Calu3 (cell line): ENCODE measurements at regions not wholly inside any gene's neighbourhood (a gene's known extent, or its start where the extent isn't known, plus 50 kb on each side); places are given as distances from the start of the nearest gene placed in this dataset.

Source experiments
- BruUV-seq: library from RNA; stranded (reverse); fragments of 400-500 nt; replicated peaks from 2 replicates; lab custom pipeline; 2021; lab: Mats Ljungman, UMichigan
- CTCF ChIA-PET: fragments of 300-600 bp; sonication (Branson Sonifier 250); formaldehyde crosslinking; loops from one replicate; lab custom pipeline; 2022; ENCODE audit warnings: antibody characterized with exemption; lab: Charles Lee
- DNase-seq: peaks from one replicate; pipeline ENCODE4 v3.0.0; 2022
- H3K27ac Mint-ChIP-seq: one replicate; pipeline ENCODE4 v1.8.0; 2022; ENCODE audit warnings: mixed read lengths; ENCODE audit not compliant: unreplicated experiment
- H3K27me3 Mint-ChIP-seq: one replicate; pipeline ENCODE4 v1.8.0; 2022; ENCODE audit warnings: mixed read lengths; ENCODE audit not compliant: unreplicated experiment
- H3K36me3 Mint-ChIP-seq: one replicate; pipeline ENCODE4 v1.8.0; 2022; ENCODE audit warnings: mild to moderate bottlenecking, moderate library complexity, mixed read lengths; ENCODE audit not compliant: insufficient read depth, unreplicated experiment
- H3K4me1 Mint-ChIP-seq: one replicate; pipeline ENCODE4 v1.8.0; 2022; ENCODE audit warnings: mild to moderate bottlenecking, low read depth, mixed read lengths; ENCODE audit not compliant: unreplicated experiment
- H3K4me3 Mint-ChIP-seq: one replicate; pipeline ENCODE4 v1.8.0; 2022; ENCODE audit warnings: mild to moderate bottlenecking, low read depth, moderate library complexity, mixed read lengths; ENCODE audit not compliant: unreplicated experiment
- H3K9me3 Mint-ChIP-seq: one replicate; pipeline ENCODE4 v1.8.0; 2022; ENCODE audit warnings: low read depth, mixed read lengths; ENCODE audit not compliant: unreplicated experiment
- intact Hi-C: fragments of 100-400 bp; cut with micrococcal nuclease; formaldehyde crosslinking; loops from one replicate; pipeline ENCODE4 v1.10.0; 2022; ENCODE audit not compliant: unreplicated experiment
- TF ChIP-seq, protein P1 (sequence below): fragments of 200-600 bp; IDR thresholded peaks from one replicate; pipeline ENCODE4 v1.8.0; 2022; ENCODE audit warnings: antibody characterized with exemption; ENCODE audit not compliant: unreplicated experiment

DNA sequence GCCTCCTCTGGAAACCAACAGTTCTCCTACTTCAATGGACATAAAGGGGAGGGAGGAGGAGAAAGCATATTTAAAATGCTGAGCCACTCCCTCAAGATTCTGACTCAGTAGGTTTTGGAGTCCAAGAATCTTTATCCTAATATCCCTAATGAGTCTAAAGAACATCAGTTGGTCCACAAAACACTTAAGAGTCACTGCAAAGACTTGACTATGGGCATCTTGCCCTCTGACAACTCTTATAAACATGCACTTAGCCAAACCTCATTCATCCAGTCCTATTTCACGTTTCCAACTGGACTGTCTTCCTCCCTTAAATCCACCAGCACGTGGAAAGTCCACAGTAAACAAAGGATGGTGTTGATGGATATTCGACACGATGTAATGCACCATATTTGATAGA is 172.5 kb downstream of the FAM114A2 start:
- H3K36me3 Mint-ChIP-seq = no peaks in the 10 kb centered on the region
- CTCF ChIA-PET = no interaction called here
- BruUV-seq = no TSS peak

GRCh38 chr5:153865016-153865415 is 173.7 kb downstream of the FAM114A2 start:
- H3K9me3 Mint-ChIP-seq = no peaks in the 10 kb centered on the region
- TF ChIP-seq, protein P1, sequence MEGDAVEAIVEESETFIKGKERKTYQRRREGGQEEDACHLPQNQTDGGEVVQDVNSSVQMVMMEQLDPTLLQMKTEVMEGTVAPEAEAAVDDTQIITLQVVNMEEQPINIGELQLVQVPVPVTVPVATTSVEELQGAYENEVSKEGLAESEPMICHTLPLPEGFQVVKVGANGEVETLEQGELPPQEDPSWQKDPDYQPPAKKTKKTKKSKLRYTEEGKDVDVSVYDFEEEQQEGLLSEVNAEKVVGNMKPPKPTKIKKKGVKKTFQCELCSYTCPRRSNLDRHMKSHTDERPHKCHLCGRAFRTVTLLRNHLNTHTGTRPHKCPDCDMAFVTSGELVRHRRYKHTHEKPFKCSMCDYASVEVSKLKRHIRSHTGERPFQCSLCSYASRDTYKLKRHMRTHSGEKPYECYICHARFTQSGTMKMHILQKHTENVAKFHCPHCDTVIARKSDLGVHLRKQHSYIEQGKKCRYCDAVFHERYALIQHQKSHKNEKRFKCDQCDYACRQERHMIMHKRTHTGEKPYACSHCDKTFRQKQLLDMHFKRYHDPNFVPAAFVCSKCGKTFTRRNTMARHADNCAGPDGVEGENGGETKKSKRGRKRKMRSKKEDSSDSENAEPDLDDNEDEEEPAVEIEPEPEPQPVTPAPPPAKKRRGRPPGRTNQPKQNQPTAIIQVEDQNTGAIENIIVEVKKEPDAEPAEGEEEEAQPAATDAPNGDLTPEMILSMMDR = no peak
- no peaks in the 10 kb centered on the region for H3K36me3 Mint-ChIP-seq
- BruUV-seq = no TSS peak
- no peaks in the 10 kb centered on the region for H3K4me1 Mint-ChIP-seq
- H3K4me3 Mint-ChIP-seq = no peak overlapping the region
- H3K27ac Mint-ChIP-seq = no peak overlapping the region
- no peak for DNase-seq
- intact Hi-C loops = no loop called here
- peaks cover 46% of the 10 kb centered on the region for H3K27me3 Mint-ChIP-seq
- CTCF ChIA-PET = no interaction called here

More for the DNA sequence above, 172.5 kb downstream of the FAM114A2 start:
- no peak for DNase-seq
- peaks cover 35% of the 10 kb centered on the region for H3K27me3 Mint-ChIP-seq
- H3K4me3 Mint-ChIP-seq = no peak overlapping the region
- intact Hi-C loops = no loop called here
- H3K9me3 Mint-ChIP-seq = no peaks in the 10 kb centered on the region
- TF ChIP-seq, protein P1 = no peak
- no peak overlapping the region for H3K27ac Mint-ChIP-seq
- no peaks in the 10 kb centered on the region for H3K4me1 Mint-ChIP-seq

DNA sequence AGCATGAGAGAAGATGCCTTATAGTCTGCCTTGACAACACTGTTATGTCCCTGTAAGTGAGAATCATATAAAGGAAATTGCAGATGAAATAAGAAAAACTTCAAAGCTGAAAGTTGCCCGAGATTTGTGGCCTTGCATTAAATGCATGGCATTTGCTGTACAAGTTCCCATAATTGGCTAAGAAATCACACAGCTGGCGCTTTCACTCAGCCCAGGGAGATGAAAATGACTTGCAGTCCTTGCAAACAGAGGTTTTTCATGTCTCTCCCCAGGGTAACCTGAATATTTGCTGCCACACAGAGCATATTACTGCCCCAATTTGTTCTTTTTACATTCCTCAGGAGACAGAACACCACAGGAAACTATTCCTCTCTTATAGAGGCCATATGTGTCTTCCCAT is 174.8 kb downstream of the FAM114A2 start:
- Mint-ChIP-seq H3K4me3 (no peak overlapping the region), H3K4me1 (no peaks in the 10 kb centered on the region), H3K36me3 (no peaks in the 10 kb centered on the region), H3K27me3 (peaks cover 43% of the 10 kb centered on the region), H3K27ac (no peak overlapping the region), H3K9me3 (no peaks in the 10 kb centered on the region)
- DNase-seq = no peak
- intact Hi-C loops = no loop called here
- CTCF ChIA-PET = no interaction called here
- BruUV-seq = no TSS peak
- TF ChIP-seq, protein P1 = no peak
